Retinal pigment epithelial cell (primary cell): ENCODE measurements at regions not wholly inside any gene's neighbourhood (a gene's known extent, or its start where the extent isn't known, plus 50 kb on each side); places are given as distances from the start of the nearest gene placed in this dataset.

ENCODE experiments used
- DNase-seq: peaks from one replicate; pipeline ENCODE4 v3.0.0-alpha.2; 2010; ENCODE audit warnings: low read depth
- H3K4me3 ChIP-seq: 2 replicates; pipeline ENCODE4 v1.5.1; 2011; ENCODE audit warnings: mild to moderate bottlenecking, low read length, control low read depth, moderate library complexity
- CTCF ChIP-seq: conservative IDR thresholded peaks from 2 replicates; pipeline ENCODE4 v1.5.1; 2011; ENCODE audit warnings: low read depth, low read length, control low read depth, inconsistent platforms

- no peak for DNase-seq
- H3K4me3 ChIP-seq = no peak overlapping the region
- TF ChIP-seq CTCF = no peak
These were observed 345.0 kb downstream of the DMAC1 start for GRCh38 chr9:7454624-7455023.

DNA sequence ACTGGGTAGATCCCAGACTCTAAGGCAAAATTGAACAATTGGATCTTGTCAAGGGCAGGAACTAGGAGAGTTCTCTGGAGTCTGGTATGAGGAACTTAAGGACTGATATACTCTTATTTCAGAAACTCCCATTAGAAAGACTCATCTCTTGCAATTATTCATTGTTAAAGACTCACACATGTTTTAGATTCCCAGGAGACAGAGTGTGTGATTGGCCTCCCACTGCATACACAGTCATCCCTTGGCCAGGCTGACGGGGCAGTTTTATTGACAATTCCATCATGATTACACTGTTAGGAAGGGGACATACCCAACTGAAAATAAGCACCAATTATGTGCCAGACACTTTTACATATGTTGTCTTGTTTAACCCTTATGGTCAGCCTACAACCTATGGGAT, 347.2 kb downstream of the DMAC1 start:
- DNase-seq = no peak
- H3K4me3 ChIP-seq = no peak overlapping the region
- TF ChIP-seq CTCF = no peak

GRCh38 chr9:7451062-7451461, 348.5 kb downstream of the DMAC1 start:
- DNase-seq = no peak
- H3K4me3 ChIP-seq = no peak overlapping the region
- TF ChIP-seq CTCF = no peak

- DNase-seq = no peak
- TF ChIP-seq CTCF = no peak
- no peak overlapping the region for H3K4me3 ChIP-seq
These were observed 356.0 kb downstream of the DMAC1 start for GRCh38 chr9:7443541-7443940.

- TF ChIP-seq CTCF = no peak
- DNase-seq = no peak
- H3K4me3 ChIP-seq = no peak overlapping the region
These were observed 360.1 kb downstream of the DMAC1 start for GRCh38 chr9:7439355-7439995.

DNA sequence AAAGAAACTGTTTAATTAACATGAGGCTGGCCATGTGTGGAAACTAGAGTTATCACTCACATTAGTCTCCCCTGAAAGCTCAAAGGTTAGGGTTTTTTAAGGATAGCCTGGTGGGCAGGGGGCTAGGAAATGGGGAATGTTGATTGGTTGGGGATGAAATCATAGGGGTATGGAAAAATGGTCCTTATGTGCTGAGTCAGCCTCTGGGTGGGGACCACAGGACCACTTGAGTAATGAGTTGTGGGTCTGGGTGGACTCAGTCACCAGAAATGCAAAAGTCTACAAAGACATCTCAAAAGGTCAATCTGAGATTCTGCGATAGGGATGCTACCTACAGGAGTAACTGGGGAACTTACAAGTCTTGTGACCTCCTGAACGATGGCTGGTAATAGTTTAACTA, 362.8 kb downstream of the DMAC1 start:
- no peak for TF ChIP-seq CTCF

DNA sequence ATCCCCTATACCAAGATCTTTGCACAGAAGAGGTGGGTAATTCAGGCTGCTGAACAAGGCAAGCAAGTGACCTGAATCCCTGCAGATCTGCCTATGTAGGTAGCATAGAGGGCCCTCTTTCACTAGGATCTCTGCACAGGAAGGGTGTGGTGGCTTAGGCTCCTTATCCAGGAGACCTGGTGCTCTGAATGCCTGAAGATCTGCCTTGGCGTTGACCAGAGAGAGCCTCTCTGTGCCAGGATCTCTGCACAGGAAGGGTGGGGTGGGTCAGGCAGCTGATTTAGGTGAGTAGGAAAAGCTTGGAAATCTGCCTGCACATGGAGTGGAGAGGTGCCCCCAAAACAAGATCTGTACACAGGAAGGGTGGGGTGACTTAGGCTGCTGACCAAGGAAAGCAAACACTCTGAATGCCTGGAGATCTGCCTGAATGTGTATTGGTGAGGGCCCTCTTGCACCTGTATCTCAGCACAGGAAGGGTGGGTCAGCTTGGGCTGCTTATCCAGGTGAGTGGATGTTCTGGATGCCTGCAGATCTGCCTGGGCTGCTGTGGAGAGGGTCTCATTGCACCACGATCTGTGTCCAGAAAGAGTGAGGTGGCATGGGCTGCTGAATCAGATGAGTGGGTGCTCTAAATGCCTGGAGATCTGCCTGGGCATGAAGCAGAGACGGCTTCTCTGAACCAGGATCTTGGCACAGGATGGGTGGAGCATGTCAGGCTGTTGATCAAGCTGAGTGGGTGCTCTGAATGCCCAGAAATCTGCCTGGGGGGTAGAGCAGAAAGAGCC, 365.9 kb downstream of the DMAC1 start:
- TF ChIP-seq CTCF = no peak
- DNase-seq = no peak
- H3K4me3 ChIP-seq = no peak overlapping the region

More for the DNA sequence above, 362.8 kb downstream of the DMAC1 start:
- DNase-seq = no peak
- H3K4me3 ChIP-seq = no peak overlapping the region
